H9 (cell line): ENCODE measurements at regions not wholly inside any gene's neighbourhood (a gene's known extent, or its start where the extent isn't known, plus 50 kb on each side); places are given as distances from the start of the nearest gene placed in this dataset.

Source experiments
- DNase-seq: peaks from one replicate; pipeline ENCODE4 v3.0.0-alpha.2; 2017
- H2AFZ ChIP-seq: one replicate; pipeline ENCODE4 v1.6.1; 2013; ENCODE audit warnings: mild to moderate bottlenecking, low read length, control low read depth, moderate library complexity
- H2AK5ac ChIP-seq: 2 replicates; pipeline ENCODE4 v1.6.1; 2013; ENCODE audit warnings: low read length, control low read depth, mixed read lengths; ENCODE audit not compliant: insufficient read length
- H2BK120ac ChIP-seq: one replicate; pipeline ENCODE4 v1.6.1; 2013; ENCODE audit warnings: low read depth, mild to moderate bottlenecking, low read length, control low read depth, inconsistent platforms; ENCODE audit not compliant: poor library complexity, severe bottlenecking
- H2BK12ac ChIP-seq: 2 replicates; pipeline ENCODE4 v1.6.1; 2013; ENCODE audit warnings: low read length, control low read depth, mixed read lengths, low read depth; ENCODE audit not compliant: insufficient read length
- H2BK15ac ChIP-seq: 2 replicates; pipeline ENCODE4 v1.6.1; 2013; ENCODE audit warnings: low read depth, low read length, control low read depth
- H2BK20ac ChIP-seq: one replicate; pipeline ENCODE4 v1.6.1; 2013; ENCODE audit warnings: low read depth, mild to moderate bottlenecking, low read length, control low read depth, inconsistent platforms; ENCODE audit not compliant: poor library complexity, severe bottlenecking
- H2BK5ac ChIP-seq: 2 replicates; pipeline ENCODE4 v1.6.1; 2013; ENCODE audit warnings: low read length, control low read depth, mixed read lengths; ENCODE audit not compliant: insufficient read length
- H3K14ac ChIP-seq: 2 replicates; pipeline ENCODE4 v1.6.1; 2013; ENCODE audit warnings: low read length, control low read depth; ENCODE audit not compliant: insufficient read depth
- H3K18ac ChIP-seq: 2 replicates; pipeline ENCODE4 v1.6.1; 2013; ENCODE audit warnings: low read depth, mild to moderate bottlenecking, mixed read lengths, low read length, control low read depth; ENCODE audit not compliant: insufficient read length
- H3K23ac ChIP-seq: 2 replicates; pipeline ENCODE4 v1.6.1; 2013; ENCODE audit warnings: low read length, control low read depth, mixed read lengths, low read depth; ENCODE audit not compliant: insufficient read length
- H3K23me2 ChIP-seq: 2 replicates; pipeline ENCODE4 v1.6.1; 2013; ENCODE audit warnings: low read depth, mild to moderate bottlenecking, mixed read lengths, low read length, control low read depth; ENCODE audit not compliant: insufficient read length, poor library complexity, severe bottlenecking
- H3K27ac ChIP-seq: 2 replicates; pipeline ENCODE4 v1.5.1; 2013; ENCODE audit warnings: low read length, control low read depth, mixed read lengths, low read depth; ENCODE audit not compliant: insufficient read length
- H3K27me3 ChIP-seq: 2 replicates; pipeline ENCODE4 v1.6.1; 2013; ENCODE audit warnings: low read length, control low read depth, inconsistent platforms; ENCODE audit not compliant: insufficient read depth
- H3K4ac ChIP-seq: 2 replicates; pipeline ENCODE4 v1.6.1; 2013; ENCODE audit warnings: low read depth, mild to moderate bottlenecking, control low read depth, inconsistent platforms, low read length, moderate library complexity
- H3K4me1 ChIP-seq: 2 replicates; pipeline ENCODE4 v1.6.1; 2013; ENCODE audit warnings: low read length, control low read depth, inconsistent platforms; ENCODE audit not compliant: insufficient read depth
- H3K4me2 ChIP-seq: 2 replicates; pipeline ENCODE4 v1.6.1; 2013; ENCODE audit warnings: low read length, control low read depth, mixed read lengths; ENCODE audit not compliant: insufficient read length, insufficient read depth
- H3K56ac ChIP-seq: 2 replicates; pipeline ENCODE4 v1.6.1; 2013; ENCODE audit warnings: low read depth, mild to moderate bottlenecking, mixed read lengths, low read length, control low read depth; ENCODE audit not compliant: insufficient read length
- H3K79me1 ChIP-seq: 2 replicates; pipeline ENCODE4 v1.6.1; 2013; ENCODE audit warnings: low read depth, mild to moderate bottlenecking, moderate library complexity, low read length, control low read depth, inconsistent platforms; ENCODE audit not compliant: insufficient read depth, poor library complexity, severe bottlenecking
- H3K79me2 ChIP-seq: 2 replicates; pipeline ENCODE4 v1.6.1; 2013; ENCODE audit warnings: low read length, control low read depth, inconsistent platforms; ENCODE audit not compliant: insufficient read depth
- H3K9ac ChIP-seq: 2 replicates; pipeline ENCODE4 v1.6.1; 2013; ENCODE audit warnings: low read length, control low read depth, mixed read lengths; ENCODE audit not compliant: insufficient read length; ENCODE audit errors: extremely low read depth
- H3K9me3 ChIP-seq: one replicate; pipeline ENCODE4 v1.6.1; 2013; ENCODE audit warnings: low read depth, low read length, inconsistent platforms; ENCODE audit not compliant: control insufficient read depth
- H3T11ph ChIP-seq: one replicate; pipeline ENCODE4 v1.6.1; 2013; ENCODE audit warnings: mild to moderate bottlenecking, low read length, control low read depth, inconsistent platforms
- H4K20me1 ChIP-seq: one replicate; pipeline ENCODE4 v1.6.1; 2013; ENCODE audit not compliant: control insufficient read depth, insufficient read length, insufficient read depth
- H4K5ac ChIP-seq: 2 replicates; pipeline ENCODE4 v1.6.1; 2013; ENCODE audit warnings: low read depth, mild to moderate bottlenecking, mixed read lengths, low read length, control low read depth; ENCODE audit not compliant: insufficient read length
- H4K8ac ChIP-seq: replicated peaks from 2 replicates; pipeline ENCODE4 v1.6.1; 2013; ENCODE audit warnings: low read length, control low read depth, mixed read lengths, low read depth; ENCODE audit not compliant: insufficient read length
- H4K91ac ChIP-seq: 2 replicates; pipeline ENCODE4 v1.6.1; 2013; ENCODE audit warnings: low read depth, mild to moderate bottlenecking, moderate library complexity, mixed read lengths, low read length, control low read depth; ENCODE audit not compliant: insufficient read length
- H3K27ac Mint-ChIP-seq, 3 experiments: 2 replicates in 2 of 3; 3 replicates in 1 of 3; pipeline ENCODE4 v1.8.0; 2020 to 2021; ENCODE audit warnings: mixed read lengths in 3 of 3, mild to moderate bottlenecking in 1 of 3, moderate library complexity in 1 of 3
- H3K27me3 Mint-ChIP-seq: 2 replicates; pipeline ENCODE4 v1.8.0; 2021; ENCODE audit warnings: low read depth, mild to moderate bottlenecking, moderate library complexity, mixed read lengths
- H3K36me3 Mint-ChIP-seq, 3 experiments: 2 replicates in 2 of 3; 3 replicates in 1 of 3; pipeline ENCODE4 v1.8.0; 2020 to 2021; ENCODE audit warnings: low read depth in 3 of 3, mixed read lengths in 3 of 3; ENCODE audit not compliant: insufficient read depth in 1 of 3
- H3K4me1 Mint-ChIP-seq, 2 experiments: 2 replicates each; pipeline ENCODE4 v1.8.0; 2020; ENCODE audit warnings: mixed read lengths in 2 of 2
- H3K4me3 Mint-ChIP-seq, 2 experiments: 2 replicates in 1 of 2; 3 replicates in 1 of 2; pipeline ENCODE4 v1.8.0; 2020 to 2021; ENCODE audit warnings: mild to moderate bottlenecking in 2 of 2, mixed read lengths in 2 of 2, moderate library complexity in 1 of 2
- H3K9me3 Mint-ChIP-seq, 2 experiments: 2 replicates in 1 of 2; 3 replicates in 1 of 2; pipeline ENCODE4 v1.8.0; 2020; ENCODE audit warnings: mild to moderate bottlenecking in 2 of 2, mixed read lengths in 2 of 2, moderate library complexity in 1 of 2
- WGBS: extraction: QIAGEN DNeasy Blood & Tissue Kit; methylation state at CpG from one replicate; pipeline ENCODE4 v1.1.7; 2013; ENCODE audit warnings: missing lambda C conversion rate, low lambda C conversion rate, mixed read lengths; ENCODE audit not compliant: insufficient read length; ENCODE audit errors: extremely low coverage; 5-methylcytosine and 5-hydroxymethylcytosine counted together
- TF ChIP-seq, protein P1 (sequence below): fragments of 200-600 bp; sonication (generic); conservative IDR thresholded peaks from 3 replicates; pipeline ENCODE4 v1.8.0; 2021; ENCODE audit warnings: antibody characterized with exemption, mild to moderate bottlenecking

GRCh38 chr14:22393796-22394195 lies 195.2 kb downstream of the DAD1 start:
- Histone ChIP-seq H3K23ac (no peak overlapping the region), H3K9ac (no peak overlapping the region), H3K14ac (no peak overlapping the region), H2BK120ac (no peak overlapping the region), H4K8ac (no peak overlapping the region), H3K4me2 (no peak overlapping the region), H3T11ph (no peak overlapping the region), H3K9me3 (no peaks in the 10 kb centered on the region), H4K20me1 (no peaks in the 10 kb centered on the region), H3K4me1 (no peaks in the 10 kb centered on the region), H3K23me2 (no peaks in the 10 kb centered on the region), H2AFZ (no peak overlapping the region), H3K27ac (no peak overlapping the region), H4K91ac (no peak overlapping the region), H4K5ac (no peak overlapping the region), H3K56ac (no peak overlapping the region), H3K4ac (no peak overlapping the region), H2BK5ac (no peak overlapping the region), H3K27me3 (no peaks in the 10 kb centered on the region), H3K79me2 (no peaks in the 10 kb centered on the region), H3K79me1 (no peaks in the 10 kb centered on the region), H3K18ac (no peak overlapping the region), H2BK20ac (no peak overlapping the region), H2BK15ac (no peak overlapping the region), H2AK5ac (no peak overlapping the region), H2BK12ac (no peak overlapping the region)
- Mint-ChIP-seq H3K27me3 (no peaks in the 10 kb centered on the region; the same call in 1 of the 2 replicates), H3K36me3 (no peaks in the 10 kb centered on the region), H3K4me1 (peaks cover 0 to 3% of the 10 kb centered on the region in 2 experiments; a peak in 1 of 4 replicates), H3K4me3 (no peak overlapping the region), H3K9me3 (no peaks in the 10 kb centered on the region), H3K27ac (no peak overlapping the region)
- no CpG with 5 or more reads among the region's 2 CpGs for WGBS
- no peak for DNase-seq
- TF ChIP-seq, protein P1, sequence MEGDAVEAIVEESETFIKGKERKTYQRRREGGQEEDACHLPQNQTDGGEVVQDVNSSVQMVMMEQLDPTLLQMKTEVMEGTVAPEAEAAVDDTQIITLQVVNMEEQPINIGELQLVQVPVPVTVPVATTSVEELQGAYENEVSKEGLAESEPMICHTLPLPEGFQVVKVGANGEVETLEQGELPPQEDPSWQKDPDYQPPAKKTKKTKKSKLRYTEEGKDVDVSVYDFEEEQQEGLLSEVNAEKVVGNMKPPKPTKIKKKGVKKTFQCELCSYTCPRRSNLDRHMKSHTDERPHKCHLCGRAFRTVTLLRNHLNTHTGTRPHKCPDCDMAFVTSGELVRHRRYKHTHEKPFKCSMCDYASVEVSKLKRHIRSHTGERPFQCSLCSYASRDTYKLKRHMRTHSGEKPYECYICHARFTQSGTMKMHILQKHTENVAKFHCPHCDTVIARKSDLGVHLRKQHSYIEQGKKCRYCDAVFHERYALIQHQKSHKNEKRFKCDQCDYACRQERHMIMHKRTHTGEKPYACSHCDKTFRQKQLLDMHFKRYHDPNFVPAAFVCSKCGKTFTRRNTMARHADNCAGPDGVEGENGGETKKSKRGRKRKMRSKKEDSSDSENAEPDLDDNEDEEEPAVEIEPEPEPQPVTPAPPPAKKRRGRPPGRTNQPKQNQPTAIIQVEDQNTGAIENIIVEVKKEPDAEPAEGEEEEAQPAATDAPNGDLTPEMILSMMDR: no peak
